WTC11 (cell line): ENCODE measurements at regions not wholly inside any gene's neighbourhood (a gene's known extent, or its start where the extent isn't known, plus 50 kb on each side); places are given as distances from the start of the nearest gene placed in this dataset.
A peak's percentile ranks its signal among the peaks of the same experiment; 100 is the strongest.
"Not testable (repeated sequence)": the region's sequence is repeated elsewhere in the genome, so short reads cannot be mapped to it uniquely, and the experiment has no call there.

ENCODE experiments used
- ATAC-seq: fragments of 200-7000 bp; cut with Tn5 transposase; 2 replicates; pipeline ENCODE4 v1.10.0; 2021; ENCODE audit warnings: mild to moderate bottlenecking, moderate library complexity
- CTCF ChIA-PET: fragments of 300-600 bp; sonication (Branson Sonifier 250); formaldehyde crosslinking; loops from one replicate; lab custom pipeline; 2021; ENCODE audit warnings: antibody characterized with exemption; lab: Charles Lee
- POLR2A ChIA-PET: fragments of 350-600 bp; sonication (Branson Sonifier 250); formaldehyde crosslinking; loops from one replicate; lab custom pipeline; 2021; ENCODE audit warnings: antibody characterized with exemption; lab: Charles Lee
- DNase-seq: peaks from one replicate; pipeline ENCODE4 v3.0.0; 2021; ENCODE audit warnings: low spot score
- H3K27ac Mint-ChIP-seq: 2 replicates; pipeline ENCODE4 v1.8.0; 2021; ENCODE audit warnings: mixed read lengths
- H3K27me3 Mint-ChIP-seq: 2 replicates; pipeline ENCODE4 v1.8.0; 2021; ENCODE audit warnings: low read depth, mild to moderate bottlenecking, moderate library complexity, mixed read lengths
- H3K36me3 Mint-ChIP-seq: 2 replicates; pipeline ENCODE4 v1.8.0; 2021; ENCODE audit warnings: mixed read lengths
- H3K4me1 Mint-ChIP-seq: 2 replicates; pipeline ENCODE4 v1.8.0; 2022; ENCODE audit warnings: mixed read lengths
- H3K4me3 Mint-ChIP-seq: 2 replicates; pipeline ENCODE4 v1.8.0; 2021; ENCODE audit warnings: mild to moderate bottlenecking, moderate library complexity, mixed read lengths
- H3K9me3 Mint-ChIP-seq: 2 replicates; pipeline ENCODE4 v1.8.0; 2021; ENCODE audit warnings: mixed read lengths
- CREM ChIP-seq: sonication (generic); formaldehyde crosslinking; IDR thresholded peaks from 2 replicates; pipeline ENCODE4 v1.8.1; 2022; ENCODE audit warnings: mild to moderate bottlenecking, missing genetic modification reagents, moderate library complexity
- CTCF ChIP-seq: fragments of 200-600 bp; IDR thresholded peaks from 2 replicates; pipeline ENCODE4 v1.8.0; 2022; ENCODE audit warnings: antibody characterized with exemption
- FOXP1 ChIP-seq: sonication (generic); formaldehyde crosslinking; IDR thresholded peaks from 2 replicates; pipeline ENCODE4 v1.8.0; 2022; ENCODE audit warnings: missing genetic modification reagents, mild to moderate bottlenecking, moderate library complexity, borderline replicate concordance
- GABPB1 ChIP-seq: sonication (generic); formaldehyde crosslinking; IDR thresholded peaks from 2 replicates; pipeline ENCODE4 v1.8.1; 2023; ENCODE audit warnings: mild to moderate bottlenecking, missing genetic modification reagents
- IRF2 ChIP-seq: sonication (generic); formaldehyde crosslinking; IDR thresholded peaks from 2 replicates; pipeline ENCODE4 v1.8.0; 2022; ENCODE audit warnings: low read depth, missing genetic modification reagents, borderline replicate concordance
- MXD4 ChIP-seq: fragments of 250-450 bp; sonication (Bioruptor Pico); IDR thresholded peaks from 2 replicates; pipeline ENCODE4 v1.8.0; 2021; ENCODE audit warnings: mild to moderate bottlenecking, moderate library complexity, borderline replicate concordance
- NFE2L1 ChIP-seq: sonication (generic); formaldehyde crosslinking; IDR thresholded peaks from 2 replicates; pipeline ENCODE4 v1.8.1; 2023; ENCODE audit warnings: missing genetic modification reagents
- SP1 ChIP-seq: sonication (generic); formaldehyde crosslinking; conservative IDR thresholded peaks from 2 replicates; pipeline ENCODE4 v1.8.1; 2022; ENCODE audit warnings: missing genetic modification reagents
- USF2 ChIP-seq: sonication (generic); formaldehyde crosslinking; IDR thresholded peaks from 2 replicates; pipeline ENCODE4 v1.8.1; 2023; ENCODE audit warnings: mild to moderate bottlenecking, missing genetic modification reagents, moderate library complexity
- ZNF317 ChIP-seq: sonication (generic); formaldehyde crosslinking; IDR thresholded peaks from 2 replicates; pipeline ENCODE4 v1.8.1; 2023; ENCODE audit warnings: low read depth, mild to moderate bottlenecking, moderate library complexity, missing genetic modification reagents, borderline replicate concordance
- ZNF423 ChIP-seq: fragments of 250-450 bp; sonication (Bioruptor Pico); IDR thresholded peaks from 2 replicates; pipeline ENCODE4 v2.1.2; 2022; ENCODE audit warnings: mild to moderate bottlenecking, moderate library complexity
- TF ChIP-seq, protein P1 (sequence below): sonication (generic); formaldehyde crosslinking; IDR thresholded peaks from 2 replicates; pipeline ENCODE4 v1.8.1; 2022; ENCODE audit warnings: mild to moderate bottlenecking, moderate library complexity, missing genetic modification reagents
- TF ChIP-seq, protein P2 (sequence below): sonication (generic); formaldehyde crosslinking; conservative IDR thresholded peaks from 2 replicates; pipeline ENCODE4 v1.8.1; 2023; ENCODE audit warnings: mild to moderate bottlenecking, low read depth, missing genetic modification reagents, moderate library complexity
- TF ChIP-seq, protein P3 (sequence below): sonication (generic); formaldehyde crosslinking; IDR thresholded peaks from 2 replicates; pipeline ENCODE4 v1.8.0; 2023; ENCODE audit warnings: mild to moderate bottlenecking, missing genetic modification reagents
- TF ChIP-seq, protein P4 (sequence below): sonication (generic); formaldehyde crosslinking; IDR thresholded peaks from 2 replicates; pipeline ENCODE4 v1.8.0; 2023; ENCODE audit warnings: missing genetic modification reagents

DNA sequence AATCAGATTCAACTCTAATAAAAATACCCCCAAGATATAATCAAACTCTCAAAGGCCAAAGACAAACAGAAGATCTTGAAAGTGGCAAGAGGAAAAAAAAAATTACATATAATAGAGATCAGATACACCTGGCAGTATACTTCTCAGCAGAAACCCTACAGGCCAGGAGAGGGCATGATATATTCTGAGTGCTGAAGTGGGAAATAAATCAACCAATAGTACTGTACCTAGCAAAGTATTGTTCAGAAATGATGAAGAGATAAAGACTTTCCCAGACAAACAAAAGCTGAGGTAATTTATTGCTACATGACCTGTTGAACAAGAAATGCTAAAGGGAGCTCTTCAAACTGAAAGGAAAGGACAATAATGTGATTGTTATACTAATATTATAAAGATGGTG lies 291.9 kb downstream of the SH2D4B start:
- Mint-ChIP-seq H3K27ac (no peak overlapping the region), H3K4me3 (no peak overlapping the region), H3K9me3 (peaks cover 21% of the 10 kb centered on the region), H3K27me3 (peaks cover 3% of the 10 kb centered on the region; the same call in 1 of the 2 replicates), H3K4me1 (peaks cover 3% of the 10 kb centered on the region), H3K36me3 (peaks cover 13% of the 10 kb centered on the region)
- ATAC-seq (peak; percentile 46; the same call in 1 of the 2 replicates), DNase-seq (no peak)
- POLR2A ChIA-PET = no interaction called here
- TF ChIP-seq, protein P1, sequence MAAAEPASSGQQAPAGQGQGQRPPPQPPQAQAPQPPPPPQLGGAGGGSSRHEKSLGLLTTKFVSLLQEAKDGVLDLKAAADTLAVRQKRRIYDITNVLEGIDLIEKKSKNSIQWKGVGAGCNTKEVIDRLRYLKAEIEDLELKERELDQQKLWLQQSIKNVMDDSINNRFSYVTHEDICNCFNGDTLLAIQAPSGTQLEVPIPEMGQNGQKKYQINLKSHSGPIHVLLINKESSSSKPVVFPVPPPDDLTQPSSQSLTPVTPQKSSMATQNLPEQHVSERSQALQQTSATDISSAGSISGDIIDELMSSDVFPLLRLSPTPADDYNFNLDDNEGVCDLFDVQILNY (CRISPR knock-in tag) = no peak
- TF ChIP-seq ZNF317 (CRISPR knock-in tag) (no peak), ZNF423 (no peak)
- TF ChIP-seq, protein P2, sequence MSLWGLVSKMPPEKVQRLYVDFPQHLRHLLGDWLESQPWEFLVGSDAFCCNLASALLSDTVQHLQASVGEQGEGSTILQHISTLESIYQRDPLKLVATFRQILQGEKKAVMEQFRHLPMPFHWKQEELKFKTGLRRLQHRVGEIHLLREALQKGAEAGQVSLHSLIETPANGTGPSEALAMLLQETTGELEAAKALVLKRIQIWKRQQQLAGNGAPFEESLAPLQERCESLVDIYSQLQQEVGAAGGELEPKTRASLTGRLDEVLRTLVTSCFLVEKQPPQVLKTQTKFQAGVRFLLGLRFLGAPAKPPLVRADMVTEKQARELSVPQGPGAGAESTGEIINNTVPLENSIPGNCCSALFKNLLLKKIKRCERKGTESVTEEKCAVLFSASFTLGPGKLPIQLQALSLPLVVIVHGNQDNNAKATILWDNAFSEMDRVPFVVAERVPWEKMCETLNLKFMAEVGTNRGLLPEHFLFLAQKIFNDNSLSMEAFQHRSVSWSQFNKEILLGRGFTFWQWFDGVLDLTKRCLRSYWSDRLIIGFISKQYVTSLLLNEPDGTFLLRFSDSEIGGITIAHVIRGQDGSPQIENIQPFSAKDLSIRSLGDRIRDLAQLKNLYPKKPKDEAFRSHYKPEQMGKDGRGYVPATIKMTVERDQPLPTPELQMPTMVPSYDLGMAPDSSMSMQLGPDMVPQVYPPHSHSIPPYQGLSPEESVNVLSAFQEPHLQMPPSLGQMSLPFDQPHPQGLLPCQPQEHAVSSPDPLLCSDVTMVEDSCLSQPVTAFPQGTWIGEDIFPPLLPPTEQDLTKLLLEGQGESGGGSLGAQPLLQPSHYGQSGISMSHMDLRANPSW = no peak
- CTCF ChIA-PET = interaction anchor here (1.2 to 1.3 kb wide), 2 partner anchors 66 to 94 kb away, joined by 3 read pairs; no protein-coding TSS in a partner anchor

- Mint-ChIP-seq H3K36me3 (peaks cover 13% of the 10 kb centered on the region), H3K9me3 (peaks cover 30% of the 10 kb centered on the region)
- H3K27ac Mint-ChIP-seq, DNase-seq, ATAC-seq, CTCF ChIA-PET, POLR2A ChIA-PET, H3K4me3 Mint-ChIP-seq, H3K27me3 Mint-ChIP-seq, H3K4me1 Mint-ChIP-seq: not testable (repeated sequence)
These were observed 295.0 kb downstream of the SH2D4B start for GRCh38 chr10:80832693-80833092.

DNA sequence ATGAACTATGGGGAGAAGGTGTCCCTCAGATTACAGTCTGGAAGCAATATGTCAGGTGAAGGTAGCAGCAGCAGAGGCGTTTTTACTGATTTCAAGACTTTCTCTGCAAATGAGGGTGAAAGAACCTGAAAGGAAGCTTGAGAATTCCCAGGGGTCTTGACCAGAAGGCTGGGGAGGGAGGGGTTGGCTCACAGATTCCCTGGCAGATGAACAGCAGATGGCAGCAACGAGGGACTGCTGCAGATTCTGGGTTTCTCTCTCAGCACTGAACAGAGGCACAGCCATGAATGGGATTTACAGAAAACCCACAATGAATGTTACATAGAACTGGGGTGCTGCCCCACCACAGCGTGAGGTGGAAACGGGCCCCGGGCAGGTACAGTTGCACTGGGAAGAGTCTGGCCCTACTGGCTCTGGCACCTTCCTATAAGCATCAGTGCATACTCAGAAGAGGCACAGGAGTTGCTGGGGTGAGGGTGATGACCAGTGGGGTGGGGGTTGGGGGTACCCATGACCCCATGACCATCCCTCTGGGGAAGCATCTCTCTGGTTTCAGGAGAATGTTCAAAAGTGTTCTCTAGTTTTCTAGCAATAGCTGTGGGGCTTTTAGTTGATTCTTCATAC lies 317.8 kb downstream of the SH2D4B start:
- H3K4me3 Mint-ChIP-seq = no peak overlapping the region
- peak; percentile 71 for DNase-seq
- peak; percentile 99 for ATAC-seq
- H3K27me3 Mint-ChIP-seq = peaks cover 4% of the 10 kb centered on the region; the same call in 1 of the 2 replicates
- POLR2A ChIA-PET = interaction anchor here (0.6 kb wide), 1 partner anchor 30 kb away, joined by 3 read pairs; no protein-coding TSS in a partner anchor
- peaks cover 10% of the 10 kb centered on the region for H3K9me3 Mint-ChIP-seq
- TF ChIP-seq NFE2L1 (CRISPR knock-in tag) (no peak), SP1 (CRISPR knock-in tag) (0 out of 2 replicates have a peak, but pooled peaks have one; percentile 26), CTCF (0 out of 2 replicates have a peak, but pooled peaks have one; percentile 27), USF2 (CRISPR knock-in tag) (no peak)
- TF ChIP-seq, all 79 proteins: peak for 2
- CTCF ChIA-PET = interaction anchor here (0.6 to 2.9 kb wide), 20 partner anchors 9 to 324 kb away, joined by 3 to 37 read pairs (median 4); no protein-coding TSS in a partner anchor
- Mint-ChIP-seq H3K36me3 (peaks cover 6% of the 10 kb centered on the region), H3K27ac (no peak overlapping the region), H3K4me1 (peaks cover 20% of the 10 kb centered on the region)

GRCh38 chr10:80856186-80856585 lies 318.5 kb downstream of the SH2D4B start:
- CTCF ChIA-PET = interaction anchor here (0.7 to 2.9 kb wide), 11 partner anchors 41 to 323 kb away, joined by 3 to 37 read pairs (median 5); no protein-coding TSS in a partner anchor
- TF ChIP-seq, protein P3, sequence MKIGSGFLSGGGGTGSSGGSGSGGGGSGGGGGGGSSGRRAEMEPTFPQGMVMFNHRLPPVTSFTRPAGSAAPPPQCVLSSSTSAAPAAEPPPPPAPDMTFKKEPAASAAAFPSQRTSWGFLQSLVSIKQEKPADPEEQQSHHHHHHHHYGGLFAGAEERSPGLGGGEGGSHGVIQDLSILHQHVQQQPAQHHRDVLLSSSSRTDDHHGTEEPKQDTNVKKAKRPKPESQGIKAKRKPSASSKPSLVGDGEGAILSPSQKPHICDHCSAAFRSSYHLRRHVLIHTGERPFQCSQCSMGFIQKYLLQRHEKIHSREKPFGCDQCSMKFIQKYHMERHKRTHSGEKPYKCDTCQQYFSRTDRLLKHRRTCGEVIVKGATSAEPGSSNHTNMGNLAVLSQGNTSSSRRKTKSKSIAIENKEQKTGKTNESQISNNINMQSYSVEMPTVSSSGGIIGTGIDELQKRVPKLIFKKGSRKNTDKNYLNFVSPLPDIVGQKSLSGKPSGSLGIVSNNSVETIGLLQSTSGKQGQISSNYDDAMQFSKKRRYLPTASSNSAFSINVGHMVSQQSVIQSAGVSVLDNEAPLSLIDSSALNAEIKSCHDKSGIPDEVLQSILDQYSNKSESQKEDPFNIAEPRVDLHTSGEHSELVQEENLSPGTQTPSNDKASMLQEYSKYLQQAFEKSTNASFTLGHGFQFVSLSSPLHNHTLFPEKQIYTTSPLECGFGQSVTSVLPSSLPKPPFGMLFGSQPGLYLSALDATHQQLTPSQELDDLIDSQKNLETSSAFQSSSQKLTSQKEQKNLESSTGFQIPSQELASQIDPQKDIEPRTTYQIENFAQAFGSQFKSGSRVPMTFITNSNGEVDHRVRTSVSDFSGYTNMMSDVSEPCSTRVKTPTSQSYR (CRISPR knock-in tag) = no peak
- TF ChIP-seq, protein P4, sequence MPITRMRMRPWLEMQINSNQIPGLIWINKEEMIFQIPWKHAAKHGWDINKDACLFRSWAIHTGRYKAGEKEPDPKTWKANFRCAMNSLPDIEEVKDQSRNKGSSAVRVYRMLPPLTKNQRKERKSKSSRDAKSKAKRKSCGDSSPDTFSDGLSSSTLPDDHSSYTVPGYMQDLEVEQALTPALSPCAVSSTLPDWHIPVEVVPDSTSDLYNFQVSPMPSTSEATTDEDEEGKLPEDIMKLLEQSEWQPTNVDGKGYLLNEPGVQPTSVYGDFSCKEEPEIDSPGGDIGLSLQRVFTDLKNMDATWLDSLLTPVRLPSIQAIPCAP (CRISPR knock-in tag) = no peak
- TF ChIP-seq IRF2 (CRISPR knock-in tag) (no peak), GABPB1 (CRISPR knock-in tag) (no peak), MXD4 (CRISPR knock-in tag) (no peak), FOXP1 (CRISPR knock-in tag) (no peak), NFE2L1 (CRISPR knock-in tag) (no peak), CREM (CRISPR knock-in tag) (no peak)

More at GRCh38 chr10:80856186-80856585, 318.5 kb downstream of the SH2D4B start:
- Mint-ChIP-seq H3K9me3 (peaks cover 10% of the 10 kb centered on the region), H3K36me3 (peaks cover 6% of the 10 kb centered on the region), H3K4me1 (peaks cover 20% of the 10 kb centered on the region), H3K27me3 (peaks cover 4% of the 10 kb centered on the region; the same call in 1 of the 2 replicates), H3K27ac (no peak overlapping the region), H3K4me3 (no peak overlapping the region)
- POLR2A ChIA-PET = no interaction called here
- no peak for DNase-seq
- no peak for ATAC-seq
